Activated naive CD4-positive, alpha-beta T cell treated with Interleukin-2 at 50 U/mL for 16 hours (primary cell): ENCODE measurements at regions not wholly inside any gene's neighbourhood (a gene's known extent, or its start where the extent isn't known, plus 50 kb on each side); places are given as distances from the start of the nearest gene placed in this dataset.

Experiments
- DNase-seq: peaks from one replicate; pipeline ENCODE4 v3.0.0-alpha.2; 2020

- DNase-seq, result no peak
Observed at GRCh38 chr2:122183890-122184289, 428.4 kb downstream of the TSN start.

- no peak for DNase-seq
Observed at GRCh38 chr2:122186761-122187222, 431.3 kb downstream of the TSN start.

GRCh38 chr2:122191331-122191730, 435.9 kb downstream of the TSN start:
- no peak for DNase-seq

GRCh38 chr2:122193622-122194021, 438.2 kb downstream of the TSN start:
- no peak for DNase-seq

GRCh38 chr2:122194546-122194945, 439.1 kb downstream of the TSN start:
- no peak for DNase-seq

- no peak for DNase-seq
Observed at GRCh38 chr2:122203523-122203922, 448.1 kb downstream of the TSN start.

- DNase-seq, result no peak
Observed at GRCh38 chr2:122205641-122206040, 450.2 kb downstream of the TSN start.

GRCh38 chr2:122206101-122206500, 450.6 kb downstream of the TSN start:
- no peak for DNase-seq

- DNase-seq, result no peak
Observed at GRCh38 chr2:122209377-122209776, 453.9 kb downstream of the TSN start.

GRCh38 chr2:122210065-122210464, 454.6 kb downstream of the TSN start:
- no peak for DNase-seq

- no peak for DNase-seq
Observed at GRCh38 chr2:122210898-122211856, 455.7 kb downstream of the TSN start.

- no peak for DNase-seq
Observed at GRCh38 chr2:122213312-122213711, 457.9 kb downstream of the TSN start.

GRCh38 chr2:122216071-122216470, 460.6 kb downstream of the TSN start:
- no peak for DNase-seq

- no peak for DNase-seq
Observed at GRCh38 chr2:122216901-122217300, 461.4 kb downstream of the TSN start.

- no peak for DNase-seq
Observed at GRCh38 chr2:122218596-122218995, 463.1 kb downstream of the TSN start.

GRCh38 chr2:122219504-122219903, 464.1 kb downstream of the TSN start:
- no peak for DNase-seq

- DNase-seq, result no peak
Observed at GRCh38 chr2:122221665-122222064, 466.2 kb downstream of the TSN start.

- DNase-seq, result no peak
Observed at GRCh38 chr2:122231296-122231695, 475.8 kb downstream of the TSN start.

GRCh38 chr2:122233372-122233771, 477.9 kb downstream of the TSN start:
- no peak for DNase-seq

GRCh38 chr2:122236152-122236874, 480.9 kb downstream of the TSN start:
- no peak for DNase-seq

GRCh38 chr2:122236925-122237324, 481.5 kb downstream of the TSN start:
- DNase-seq, result no peak

GRCh38 chr2:122237450-122237849, 482.0 kb downstream of the TSN start:
- DNase-seq, result no peak

- DNase-seq, result no peak
Observed at GRCh38 chr2:122238006-122238559, 482.6 kb downstream of the TSN start.

GRCh38 chr2:122239440-122239839, 484.0 kb downstream of the TSN start:
- no peak for DNase-seq
